K562 (cell line): ENCODE measurements at regions not wholly inside any gene's neighbourhood (a gene's known extent, or its start where the extent isn't known, plus 50 kb on each side); places are given as distances from the start of the nearest gene placed in this dataset.

Experiments
- ATAC-seq: fragments of 200-7000 bp; cut with Tn5 transposase; 3 replicates; pipeline ENCODE4 v1.9.1; 2020; ENCODE audit warnings: moderate library complexity
- BruUV-seq: library from RNA; stranded (reverse); fragments of 400-500 nt; replicated peaks from 2 replicates; lab custom pipeline; 2021; lab: Mats Ljungman, UMichigan
- CTCF ChIA-PET: fragments of 300-600 bp; formaldehyde crosslinking; extraction: SDS; loops from one replicate; lab custom pipeline; 2021; ENCODE audit warnings: low intra/inter-chr PET ratio; lab: Yijun Ruan, JAX
- POLR2A ChIA-PET: fragments of 300-600, 350-650 bp; sonication (Branson Sonifier 250); formaldehyde crosslinking; extraction: SDS; loops from one replicate; lab custom pipeline; 2021; ENCODE audit warnings: antibody characterized with exemption, inconsistent platforms; lab: Yijun Ruan, JAX
- DNase-seq, 4 experiments: peaks; one replicate each; pipeline versions ENCODE4 v3.0.0 to v3.0.0-alpha.2; 2011 to 2018; ENCODE audit warnings: low spot score in 3 of 4, mixed read lengths in 3 of 4; ENCODE audit errors: extremely low read depth in 1 of 4
- FAIRE-seq: peaks from 2 replicates; lab custom pipeline; 2011; peaks lifted over from hg19 to GRCh38; lab: Jason Lieb, UNC
- H2AFZ ChIP-seq: 2 replicates; pipeline ENCODE4 v1.6.0; 2011; ENCODE audit warnings: low read depth, low read length, control low read depth, inconsistent platforms
- H3K27ac ChIP-seq: fragments of 200-600 bp; 3 replicates; pipeline ENCODE4 v1.8.0; 2011; ENCODE audit warnings: low read depth, mild to moderate bottlenecking, control low read depth, inconsistent platforms, low read length, moderate library complexity, mixed read lengths; ENCODE audit errors: extremely low read depth
- H3K27me3 ChIP-seq, 2 experiments: fragments of 300-600 bp in 1 of 2; 2 replicates in 1 of 2; 3 replicates in 1 of 2; pipeline versions ENCODE4 v1.6.0 to v1.8.0; 2011; ENCODE audit warnings: inconsistent platforms in 2 of 2, low read length in 2 of 2, mild to moderate bottlenecking in 1 of 2, mixed read lengths in 1 of 2, moderate library complexity in 1 of 2; ENCODE audit not compliant: control insufficient read depth in 2 of 2, insufficient read depth in 2 of 2
- H3K36me3 ChIP-seq: fragments of 300-600 bp; 3 replicates; pipeline ENCODE4 v1.8.0; 2011; ENCODE audit warnings: mild to moderate bottlenecking, low read length, inconsistent platforms; ENCODE audit not compliant: control insufficient read depth, insufficient read depth
- H3K4me1 ChIP-seq, 2 experiments: fragments of 200-600 bp in 1 of 2; replicated peaks in 1 of 2; 2 replicates in 1 of 2; 3 replicates in 1 of 2; pipeline versions ENCODE4 v1.5.1 to v1.8.0; 2011; ENCODE audit warnings: inconsistent platforms in 2 of 2, low read length in 2 of 2, mild to moderate bottlenecking in 1 of 2, mixed read lengths in 1 of 2, moderate library complexity in 1 of 2; ENCODE audit not compliant: control insufficient read depth in 2 of 2, insufficient read depth in 2 of 2
- H3K4me2 ChIP-seq: 2 replicates; pipeline ENCODE4 v1.6.1; 2011; ENCODE audit warnings: low read length, control low read depth, inconsistent platforms, mixed read lengths; ENCODE audit not compliant: insufficient read depth
- H3K4me3 ChIP-seq: fragments of 200-600 bp; sonication (generic), shearing (Covaris generic); 2 replicates; pipeline ENCODE4 v1.5.1; 2016; ENCODE audit warnings: control low read depth, inconsistent platforms
- H3K79me2 ChIP-seq: fragments of 200-600 bp; 3 replicates; pipeline ENCODE4 v1.8.0; 2011; ENCODE audit warnings: low read length, inconsistent platforms; ENCODE audit not compliant: control insufficient read depth, insufficient read depth
- H3K9ac ChIP-seq, 2 experiments: 2 replicates each; pipeline versions ENCODE4 v1.6.0 to v1.6.1; 2011; ENCODE audit warnings: low read depth in 2 of 2, low read length in 2 of 2, control low read depth in 1 of 2, inconsistent platforms in 1 of 2, mild to moderate bottlenecking in 1 of 2, mixed read lengths in 1 of 2; ENCODE audit not compliant: insufficient read depth in 1 of 2
- H3K9me1 ChIP-seq: one replicate; pipeline ENCODE4 v1.6.0; 2011; ENCODE audit warnings: inconsistent platforms, mild to moderate bottlenecking, low read length, moderate library complexity; ENCODE audit not compliant: control insufficient read depth, insufficient read depth
- H3K9me3 ChIP-seq: replicated peaks from 2 replicates; pipeline ENCODE4 v1.5.1; 2011; ENCODE audit warnings: low read depth, low read length, inconsistent platforms; ENCODE audit not compliant: control insufficient read depth, insufficient read depth
- H4K20me1 ChIP-seq: replicated peaks from 2 replicates; pipeline ENCODE4 v1.6.1; 2011; ENCODE audit warnings: low read length, inconsistent platforms, mixed read lengths; ENCODE audit not compliant: control insufficient read depth, insufficient read depth
- BRD9 ChIP-seq: fragments of 450-650 bp; IDR thresholded peaks from 2 replicates; pipeline ENCODE4 v1.6.1; 2018; ENCODE audit warnings: low read depth; ENCODE audit not compliant: partially characterized antibody
- GABPB2 ChIP-seq: fragments of 250-450 bp; sonication (Bioruptor Pico); conservative IDR thresholded peaks from 2 replicates; pipeline ENCODE4 v1.5.1; 2021; ENCODE audit warnings: mild to moderate bottlenecking
- GATAD2B ChIP-seq: fragments of 450-650 bp; IDR thresholded peaks from 2 replicates; pipeline ENCODE4 v1.6.1; 2017; ENCODE audit warnings: mild to moderate bottlenecking, borderline replicate concordance
- MEF2A ChIP-seq: IDR thresholded peaks from 2 replicates; pipeline ENCODE4 v1.6.1; 2011; ENCODE audit warnings: low read depth, mild to moderate bottlenecking, low read length, moderate library complexity; ENCODE audit not compliant: control insufficient read depth
- RNF2 ChIP-seq: sonication (generic); IDR thresholded peaks from 2 replicates; pipeline ENCODE4 v1.6.1; 2016
- SP1 ChIP-seq: sonication (generic); formaldehyde crosslinking; IDR thresholded peaks from 2 replicates; pipeline ENCODE4 v1.8.1; 2022; ENCODE audit warnings: mild to moderate bottlenecking, missing genetic modification reagents
- SPI1 ChIP-seq: IDR thresholded peaks from 2 replicates; pipeline ENCODE4 v1.6.1; 2011; ENCODE audit warnings: low read depth, low read length, control low read depth, borderline replicate concordance
- STAG1 ChIP-seq: sonication (generic); formaldehyde crosslinking; IDR thresholded peaks from 2 replicates; pipeline ENCODE4 v1.5.0; 2020; ENCODE audit warnings: missing genetic modification reagents, borderline replicate concordance
- TSC22D4 ChIP-seq: fragments of 450-650 bp; IDR thresholded peaks from 2 replicates; pipeline ENCODE4 v1.6.1; 2016; ENCODE audit warnings: missing genetic modification characterization, missing biosample characterization, control low read depth
- ZNF23 ChIP-seq: fragments of 250-450 bp; sonication (Bioruptor Pico); IDR thresholded peaks from 2 replicates; pipeline ENCODE4 v1.4.0; 2020; ENCODE audit warnings: mild to moderate bottlenecking
- ZNF551 ChIP-seq: fragments of 250-450 bp; sonication (Bioruptor Pico); IDR thresholded peaks from 2 replicates; pipeline ENCODE4 v1.5.0; 2021; ENCODE audit warnings: mild to moderate bottlenecking, moderate library complexity
- WGBS: fragments of 100-300 bp; shearing (Covaris generic); methylation state at CpG from one replicate; pipeline ENCODE4 v1.1.6; 2016; ENCODE audit warnings: low coverage, mixed read lengths; ENCODE audit not compliant: insufficient coverage; ENCODE audit errors: missing lambda C conversion rate; 5-methylcytosine and 5-hydroxymethylcytosine counted together
- in situ Hi-C: fragments of 300-500 bp; cut with MboI; formaldehyde crosslinking; loops from 4 replicates; pipeline ENCODE4 v1.15.0; 2018; ENCODE audit warnings: inconsistent platforms, mixed read lengths
- intact Hi-C: fragments of 100-400 bp; cut with micrococcal nuclease; formaldehyde crosslinking; loops from 2 replicates; pipeline ENCODE4 v1.14.2; 2022
- TF ChIP-seq, protein P1 (sequence below): fragments of 250-450 bp; sonication (Bioruptor Pico); IDR thresholded peaks from 2 replicates; pipeline ENCODE4 v1.5.0; 2020; ENCODE audit warnings: mild to moderate bottlenecking, borderline replicate concordance
- TF ChIP-seq, protein P2 (sequence below), 2 experiments: IDR thresholded peaks in 1 of 2; conservative IDR thresholded peaks in 1 of 2; 2 replicates each; pipeline ENCODE4 v1.6.1; 2016; ENCODE audit warnings: low read depth in 2 of 2, mild to moderate bottlenecking in 1 of 2, missing compliant biosample characterization in 1 of 2, missing genetic modification characterization in 1 of 2, moderate library complexity in 1 of 2
- TF ChIP-seq, protein P3 (sequence below): fragments of 450-650 bp; formaldehyde crosslinking; IDR thresholded peaks from 2 replicates; pipeline ENCODE4 v1.4.0; 2020; ENCODE audit warnings: mild to moderate bottlenecking, moderate library complexity
- TF ChIP-seq, protein P4 (sequence below), 3 experiments: fragments of 200-800 bp in 1 of 3; sonication (Bioruptor generic) in 1 of 3; sonication (generic) in 1 of 3; formaldehyde crosslinking in 1 of 3; IDR thresholded peaks; 2 replicates each; pipeline versions ENCODE4 v1.6.1 to v1.8.0; 2016 to 2022; ENCODE audit warnings: mild to moderate bottlenecking in 2 of 3, missing compliant biosample characterization in 2 of 3, missing genetic modification characterization in 2 of 3, missing genetic modification reagents in 1 of 3

DNA sequence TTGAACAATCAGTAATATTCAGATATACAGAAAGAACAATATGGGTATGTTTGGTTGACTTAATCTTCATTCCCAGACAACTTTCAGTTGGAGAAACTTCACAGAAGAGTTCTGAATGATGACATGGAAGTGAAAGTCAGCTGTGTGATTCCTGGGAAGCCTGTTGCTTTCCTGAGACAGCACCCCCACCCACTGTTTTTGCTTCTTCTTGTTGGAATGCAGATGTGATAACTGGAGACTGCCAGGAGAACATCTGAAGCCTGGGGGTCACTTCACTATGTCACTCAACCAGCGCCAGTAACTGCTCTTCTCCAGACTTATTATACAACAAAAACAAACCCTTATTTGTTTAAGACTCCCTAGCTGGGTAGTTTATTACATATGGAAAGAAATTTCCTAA lies 599.4 kb downstream of the ZIC1 start:
- ATAC-seq = no peak
- Histone ChIP-seq H3K9ac (no peak overlapping the region), H3K4me2 (no peak overlapping the region), H3K4me3 (no peak overlapping the region), H4K20me1 (no peaks in the 10 kb centered on the region), H3K9me1 (no peaks in the 10 kb centered on the region), H2AFZ (no peak overlapping the region), H3K27me3 (no peaks in the 10 kb centered on the region)
- 0% methylated on average over 1 of the region's 1 CpG for WGBS
- intact Hi-C loops = no loop called here
- TF ChIP-seq GATAD2B (no peak), TSC22D4 (tag) (no peak), ZNF23 (CRISPR knock-in tag) (no peak), BRD9 (no peak), SPI1 (no peak), STAG1 (CRISPR knock-in tag) (no peak), GABPB2 (CRISPR knock-in tag) (no peak), ZNF551 (CRISPR knock-in tag) (no peak), MEF2A (no peak), SP1 (CRISPR knock-in tag) (no peak), RNF2 (no peak)
- TF ChIP-seq, protein P1, sequence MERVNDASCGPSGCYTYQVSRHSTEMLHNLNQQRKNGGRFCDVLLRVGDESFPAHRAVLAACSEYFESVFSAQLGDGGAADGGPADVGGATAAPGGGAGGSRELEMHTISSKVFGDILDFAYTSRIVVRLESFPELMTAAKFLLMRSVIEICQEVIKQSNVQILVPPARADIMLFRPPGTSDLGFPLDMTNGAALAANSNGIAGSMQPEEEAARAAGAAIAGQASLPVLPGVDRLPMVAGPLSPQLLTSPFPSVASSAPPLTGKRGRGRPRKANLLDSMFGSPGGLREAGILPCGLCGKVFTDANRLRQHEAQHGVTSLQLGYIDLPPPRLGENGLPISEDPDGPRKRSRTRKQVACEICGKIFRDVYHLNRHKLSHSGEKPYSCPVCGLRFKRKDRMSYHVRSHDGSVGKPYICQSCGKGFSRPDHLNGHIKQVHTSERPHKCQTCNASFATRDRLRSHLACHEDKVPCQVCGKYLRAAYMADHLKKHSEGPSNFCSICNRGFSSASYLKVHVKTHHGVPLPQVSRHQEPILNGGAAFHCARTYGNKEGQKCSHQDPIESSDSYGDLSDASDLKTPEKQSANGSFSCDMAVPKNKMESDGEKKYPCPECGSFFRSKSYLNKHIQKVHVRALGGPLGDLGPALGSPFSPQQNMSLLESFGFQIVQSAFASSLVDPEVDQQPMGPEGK (CRISPR knock-in tag) = no peak
- TF ChIP-seq, protein P2, sequence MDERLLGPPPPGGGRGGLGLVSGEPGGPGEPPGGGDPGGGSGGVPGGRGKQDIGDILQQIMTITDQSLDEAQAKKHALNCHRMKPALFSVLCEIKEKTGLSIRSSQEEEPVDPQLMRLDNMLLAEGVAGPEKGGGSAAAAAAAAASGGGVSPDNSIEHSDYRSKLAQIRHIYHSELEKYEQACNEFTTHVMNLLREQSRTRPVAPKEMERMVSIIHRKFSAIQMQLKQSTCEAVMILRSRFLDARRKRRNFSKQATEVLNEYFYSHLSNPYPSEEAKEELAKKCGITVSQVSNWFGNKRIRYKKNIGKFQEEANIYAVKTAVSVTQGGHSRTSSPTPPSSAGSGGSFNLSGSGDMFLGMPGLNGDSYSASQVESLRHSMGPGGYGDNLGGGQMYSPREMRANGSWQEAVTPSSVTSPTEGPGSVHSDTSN (CRISPR knock-in tag; IDR thresholded peaks at IDR 0.05; ENCODE audit: low read depth) = no peak
- TF ChIP-seq, protein P2 (tag; conservative IDR thresholded peaks at IDR 0.05; ENCODE audit: low read depth) = no peak
- TF ChIP-seq, protein P3, sequence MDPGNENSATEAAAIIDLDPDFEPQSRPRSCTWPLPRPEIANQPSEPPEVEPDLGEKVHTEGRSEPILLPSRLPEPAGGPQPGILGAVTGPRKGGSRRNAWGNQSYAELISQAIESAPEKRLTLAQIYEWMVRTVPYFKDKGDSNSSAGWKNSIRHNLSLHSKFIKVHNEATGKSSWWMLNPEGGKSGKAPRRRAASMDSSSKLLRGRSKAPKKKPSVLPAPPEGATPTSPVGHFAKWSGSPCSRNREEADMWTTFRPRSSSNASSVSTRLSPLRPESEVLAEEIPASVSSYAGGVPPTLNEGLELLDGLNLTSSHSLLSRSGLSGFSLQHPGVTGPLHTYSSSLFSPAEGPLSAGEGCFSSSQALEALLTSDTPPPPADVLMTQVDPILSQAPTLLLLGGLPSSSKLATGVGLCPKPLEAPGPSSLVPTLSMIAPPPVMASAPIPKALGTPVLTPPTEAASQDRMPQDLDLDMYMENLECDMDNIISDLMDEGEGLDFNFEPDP (CRISPR knock-in tag) = no peak
- TF ChIP-seq, protein P4, sequence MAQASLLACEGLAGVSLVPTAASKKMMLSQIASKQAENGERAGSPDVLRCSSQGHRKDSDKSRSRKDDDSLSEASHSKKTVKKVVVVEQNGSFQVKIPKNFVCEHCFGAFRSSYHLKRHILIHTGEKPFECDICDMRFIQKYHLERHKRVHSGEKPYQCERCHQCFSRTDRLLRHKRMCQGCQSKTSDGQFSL (CRISPR knock-in tag; IDR thresholded peaks at IDR 0.05) = no peak
- TF ChIP-seq, protein P4 (tag; IDR thresholded peaks at IDR 0.05) = no peak
- TF ChIP-seq, all 486 proteins: peak for 0
- no peak overlapping the region for H3K27ac ChIP-seq
- ChIA-PET CTCF (no interaction called here), POLR2A (no interaction called here)
- no peaks in the 10 kb centered on the region for H3K36me3 ChIP-seq
- H3K79me2 ChIP-seq = no peaks in the 10 kb centered on the region
- BruUV-seq = no TSS peak
- no peak for FAIRE-seq
- H3K9me3 ChIP-seq = no peaks in the 10 kb centered on the region
- H3K4me1 ChIP-seq = no peaks in the 10 kb centered on the region
- in situ Hi-C loops = no loop called here
- no peak for DNase-seq
